Activated CD8-positive, alpha-beta memory T cell treated with anti-CD3 and anti-CD28 coated beads for 36 hours (primary cell): ENCODE measurements at regions not wholly inside any gene's neighbourhood (a gene's known extent, or its start where the extent isn't known, plus 50 kb on each side); places are given as distances from the start of the nearest gene placed in this dataset.

Experiments
- CTCF ChIA-PET: fragments of 350-600 bp; sonication (Branson Sonifier 250); formaldehyde crosslinking; loops from one replicate; lab custom pipeline; 2021; ENCODE audit warnings: antibody characterized with exemption; lab: Charles Lee
- POLR2A ChIA-PET: fragments of 350-600 bp; sonication (Branson Sonifier 250); formaldehyde crosslinking; loops from one replicate; lab custom pipeline; 2021; ENCODE audit warnings: antibody characterized with exemption; lab: Charles Lee

DNA sequence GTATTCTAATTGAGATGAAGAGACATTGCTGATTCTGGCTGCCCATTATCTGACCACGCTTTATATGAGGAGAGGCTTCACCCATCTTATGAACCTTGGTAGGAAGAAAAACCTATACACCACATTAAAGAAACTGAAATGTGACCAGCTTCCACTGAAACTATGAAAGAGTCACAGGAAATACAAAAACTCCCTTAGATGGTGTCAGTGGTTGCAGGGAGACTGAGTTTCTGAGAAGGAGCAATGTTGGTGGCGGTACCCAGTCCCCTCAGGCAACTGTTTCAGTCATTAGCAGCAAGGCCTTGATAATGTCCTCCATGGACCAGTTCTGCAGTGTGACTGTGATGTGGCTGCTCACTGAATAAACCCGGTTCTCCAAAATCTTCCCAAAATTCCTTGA, 110.5 kb upstream of the FTMT start:
- ChIA-PET CTCF (no interaction called here), POLR2A (no interaction called here)

DNA sequence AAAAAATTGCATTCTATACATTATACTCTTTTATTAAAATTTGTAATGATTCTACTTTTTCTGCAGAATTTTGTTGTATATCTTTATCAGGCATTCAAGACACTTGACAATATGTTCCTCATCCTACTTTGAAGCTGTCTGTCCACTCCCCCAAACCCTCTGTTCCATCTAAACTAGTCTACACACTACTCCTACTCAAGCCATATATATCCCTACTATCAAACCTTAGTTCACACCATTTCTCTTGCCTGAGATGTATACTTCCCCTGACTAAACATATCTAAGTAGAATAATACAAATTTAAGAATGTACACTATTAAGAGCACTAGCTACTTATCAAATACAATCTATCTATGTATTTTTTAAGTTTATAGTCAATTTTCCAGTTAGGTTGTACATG, 107.1 kb upstream of the FTMT start:
- ChIA-PET CTCF (no interaction called here), POLR2A (no interaction called here)

DNA sequence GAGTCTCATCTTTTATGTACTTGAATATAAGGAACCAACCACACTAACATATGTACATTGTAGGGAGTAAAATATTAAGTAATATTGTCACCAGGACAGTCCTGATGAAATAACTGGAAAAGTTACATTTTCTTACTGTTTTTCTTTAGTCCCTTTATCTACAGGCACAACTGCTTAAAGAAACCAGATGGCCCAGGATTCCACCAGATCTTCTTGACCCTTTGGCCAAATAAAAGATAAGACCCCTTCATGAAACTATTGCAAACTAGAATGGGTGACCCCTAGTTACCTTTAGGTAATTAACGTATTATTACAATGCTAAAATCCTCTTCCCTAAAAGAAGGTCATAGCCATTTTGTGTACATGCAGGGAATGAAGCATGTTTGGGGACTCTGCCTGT, 106.3 kb upstream of the FTMT start:
- ChIA-PET POLR2A (no interaction called here), CTCF (no interaction called here)

DNA sequence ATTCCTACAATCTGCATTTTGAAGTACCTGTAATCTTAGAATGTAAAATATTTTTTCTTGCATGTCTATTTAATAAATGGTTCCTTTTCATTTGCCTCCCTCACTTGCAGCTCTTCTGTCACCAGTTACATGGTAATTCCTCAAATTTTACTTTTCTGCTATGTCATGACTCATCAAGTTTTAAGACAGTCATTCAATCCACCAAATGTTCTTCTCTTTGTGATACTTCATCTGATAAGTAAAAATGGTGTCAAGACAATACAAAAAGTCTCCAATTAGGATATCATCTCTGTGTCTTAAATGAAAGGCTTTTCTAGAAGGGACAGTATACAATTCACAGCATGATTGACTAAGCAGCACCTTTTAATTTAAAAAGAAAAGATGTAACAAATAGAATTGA, 104.9 kb upstream of the FTMT start:
- ChIA-PET CTCF (no interaction called here), POLR2A (no interaction called here)

DNA sequence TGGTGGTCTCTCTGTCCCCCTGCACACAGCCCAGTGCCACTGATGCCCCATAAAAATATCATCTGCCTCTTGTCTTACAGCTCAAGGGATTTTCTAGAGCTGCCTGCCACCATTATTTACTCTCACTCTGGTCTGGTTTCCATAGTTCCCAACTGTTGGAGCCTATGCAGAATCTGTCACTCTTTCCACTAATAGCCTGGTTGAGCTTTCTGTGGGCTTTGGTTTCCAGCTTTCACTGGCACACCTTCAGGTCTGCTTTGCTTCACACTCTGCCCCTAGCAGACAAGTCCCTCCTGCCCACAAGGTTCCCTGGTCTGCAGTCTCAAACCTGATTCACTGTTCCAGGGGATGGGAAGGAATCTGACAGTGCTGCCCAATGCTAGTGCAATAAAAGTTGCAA, 103.0 kb upstream of the FTMT start:
- ChIA-PET CTCF (no interaction called here), POLR2A (no interaction called here)

DNA sequence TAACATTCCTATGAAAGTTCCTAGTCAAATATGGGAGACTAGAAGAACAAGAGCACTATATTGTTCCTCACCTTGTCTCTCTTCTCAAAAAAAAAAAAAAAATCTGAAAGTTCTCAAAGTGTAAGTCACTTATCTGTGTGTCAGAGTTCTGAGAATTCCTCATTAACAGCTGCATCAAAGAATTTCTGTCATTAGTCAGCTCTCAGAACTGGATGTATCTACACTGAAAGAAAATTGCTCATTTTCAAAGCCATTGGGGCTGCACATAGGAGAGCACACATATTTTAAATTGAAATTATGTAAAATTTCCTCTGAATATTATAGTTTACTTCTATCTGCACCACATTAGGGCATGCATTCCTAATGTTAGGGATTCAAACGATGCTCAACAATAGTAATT, 99.5 kb upstream of the FTMT start:
- POLR2A ChIA-PET, result no interaction called here
- CTCF ChIA-PET, result no interaction called here

DNA sequence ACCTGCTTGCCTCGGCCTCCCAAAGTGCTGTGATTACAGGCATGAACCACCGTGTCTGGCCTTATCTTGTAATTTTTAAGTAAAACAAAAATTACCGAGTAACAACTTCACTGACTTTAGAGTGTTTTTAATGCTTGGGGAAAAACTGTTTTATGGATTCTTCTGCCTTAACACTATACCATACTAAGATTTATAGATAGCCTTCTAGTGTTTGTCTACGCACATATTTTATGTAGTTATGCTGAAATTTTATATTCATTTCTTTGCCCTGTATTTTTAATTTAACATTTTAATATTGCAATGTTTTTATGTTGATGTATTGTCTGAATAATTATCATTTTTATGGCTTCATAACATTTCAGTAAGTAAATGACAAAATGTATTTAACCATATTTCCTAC, 96.4 kb upstream of the FTMT start:
- POLR2A ChIA-PET, result no interaction called here
- CTCF ChIA-PET, result no interaction called here

DNA sequence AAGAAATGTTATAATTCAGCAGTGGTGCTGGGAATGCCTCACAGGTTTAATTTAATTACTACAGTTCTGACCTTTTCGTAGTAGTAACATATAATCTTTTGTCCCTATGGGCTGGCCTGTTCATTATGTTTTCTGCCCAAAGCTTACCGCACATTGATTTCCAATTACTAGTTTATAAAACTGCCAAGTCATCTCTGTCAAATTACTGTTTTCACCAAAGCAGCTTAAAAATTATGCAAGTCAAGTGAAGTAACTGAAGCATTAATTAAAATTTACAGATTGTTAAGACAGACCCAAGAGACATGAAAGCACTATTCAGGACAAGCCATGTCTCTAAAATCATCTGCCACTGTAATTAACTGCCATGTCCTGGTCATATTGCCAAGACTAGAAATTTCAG, 93.9 kb upstream of the FTMT start:
- ChIA-PET CTCF (no interaction called here), POLR2A (no interaction called here)

DNA sequence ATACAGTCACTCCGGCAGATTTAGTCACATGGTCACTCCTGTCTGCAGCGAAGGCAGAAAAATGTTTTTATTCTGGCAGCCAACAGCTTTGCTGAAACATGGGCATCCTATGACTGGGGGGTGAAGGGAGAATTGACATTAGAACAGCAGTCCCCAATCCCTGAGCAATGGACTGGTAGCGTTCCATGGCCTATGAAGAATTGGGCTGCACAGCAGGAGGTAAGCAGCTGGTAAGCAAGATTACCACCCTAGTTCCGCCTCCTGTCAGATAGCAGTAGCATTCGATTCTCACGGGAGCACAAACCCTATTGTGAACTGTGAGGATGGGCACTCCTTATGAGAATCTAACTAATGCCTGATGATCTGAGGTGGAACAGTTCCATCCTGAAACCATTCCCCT, 93.1 kb upstream of the FTMT start:
- POLR2A ChIA-PET, result no interaction called here
- CTCF ChIA-PET, result no interaction called here

DNA sequence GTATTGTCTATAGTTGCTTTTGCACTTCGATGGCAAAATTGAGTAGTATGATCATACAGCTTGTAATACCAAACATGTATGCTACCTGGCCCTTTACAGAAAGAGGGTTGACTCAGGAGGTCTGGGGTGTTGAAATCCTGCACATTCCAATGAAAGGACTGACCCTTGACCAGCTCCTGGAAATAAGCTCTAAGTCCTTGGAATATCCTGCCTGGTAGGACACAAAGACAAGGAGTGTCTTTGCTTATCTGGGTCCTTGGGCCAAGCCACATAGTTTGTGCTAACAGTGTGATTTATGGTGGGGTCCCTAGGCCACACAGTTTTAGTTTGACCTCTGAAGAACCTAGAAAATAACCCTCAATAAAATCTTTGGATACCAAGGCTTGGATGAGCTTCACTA, 89.3 kb upstream of the FTMT start:
- ChIA-PET POLR2A (no interaction called here), CTCF (no interaction called here)

DNA sequence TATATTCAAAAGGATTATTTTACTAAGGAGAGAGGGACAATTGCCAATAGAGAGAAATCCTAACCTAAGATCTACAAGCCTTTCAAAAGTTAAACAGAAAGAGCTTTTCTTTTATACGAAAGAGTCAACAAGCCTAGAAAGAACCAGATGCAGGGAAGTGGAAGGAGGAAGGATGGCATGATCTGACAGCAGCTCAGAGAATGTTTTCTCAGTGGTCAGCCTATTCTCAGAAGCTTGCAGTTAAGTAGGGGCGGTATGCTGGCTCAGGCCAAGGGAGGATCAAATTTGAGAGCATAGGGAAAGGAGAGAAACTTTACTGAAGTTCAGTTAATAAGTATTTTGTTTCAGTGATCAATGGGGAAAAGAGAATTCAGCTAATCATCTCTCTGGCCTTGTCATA, 88.0 kb upstream of the FTMT start:
- POLR2A ChIA-PET, result no interaction called here
- CTCF ChIA-PET, result no interaction called here

DNA sequence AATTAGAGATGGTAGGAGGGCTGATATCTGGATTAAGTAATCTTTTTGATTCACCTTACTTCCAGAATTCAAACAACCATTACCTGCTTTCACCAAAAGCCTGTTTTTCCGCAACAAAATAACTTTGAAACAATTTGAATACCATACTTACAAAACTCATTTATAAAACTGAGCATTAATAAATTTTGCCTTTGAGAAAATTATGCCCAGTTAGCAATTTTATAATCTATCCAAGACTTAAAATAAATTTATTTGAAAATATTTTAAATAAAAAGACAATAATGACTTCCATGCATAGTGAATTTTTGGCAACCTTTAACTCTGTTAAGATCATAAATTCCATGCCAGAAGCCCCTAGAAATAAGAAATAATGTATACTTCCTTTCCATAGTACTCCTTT, 71.3 kb upstream of the FTMT start:
- CTCF ChIA-PET, result no interaction called here

DNA sequence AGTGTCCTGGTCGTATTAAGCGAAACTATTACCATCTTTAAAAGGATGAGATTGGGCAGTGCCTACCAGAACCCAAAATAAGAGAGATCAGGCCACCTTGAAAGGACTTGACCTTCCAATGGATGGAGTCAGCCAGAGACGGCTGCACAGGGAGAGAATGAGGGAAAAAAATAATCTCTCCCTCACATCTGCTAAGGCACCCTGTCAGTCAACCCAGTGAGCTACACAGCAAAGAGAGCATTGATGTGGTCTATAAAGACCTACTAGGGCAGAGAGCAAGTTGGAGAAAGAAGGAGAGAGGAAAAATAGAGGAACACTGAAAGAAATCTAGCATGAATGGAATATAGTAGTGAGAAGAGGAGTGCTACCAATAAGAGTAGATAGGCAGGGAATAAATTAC, 68.0 kb upstream of the FTMT start:
- POLR2A ChIA-PET, result no interaction called here
- CTCF ChIA-PET, result no interaction called here

More for the DNA sequence above, 71.3 kb upstream of the FTMT start:
- POLR2A ChIA-PET, result no interaction called here

DNA sequence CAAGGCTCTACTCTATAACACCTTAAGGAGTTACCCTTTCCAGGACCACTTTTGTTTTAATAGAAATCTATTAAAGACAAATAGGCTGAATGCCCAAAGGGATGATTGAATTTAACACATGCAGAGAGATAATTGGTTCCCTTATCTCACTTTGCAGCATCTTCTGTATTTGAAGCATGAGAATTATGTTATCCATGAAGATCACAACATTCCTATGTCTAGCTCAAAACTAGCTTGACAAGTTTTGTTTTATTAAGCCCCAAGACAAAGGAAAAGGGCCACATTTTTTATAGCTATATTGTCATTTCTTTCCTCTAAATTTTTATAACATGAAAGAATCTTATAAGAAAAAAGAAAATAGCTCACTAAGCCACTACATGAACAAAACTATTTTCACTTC, 57.9 kb upstream of the FTMT start:
- ChIA-PET CTCF (no interaction called here), POLR2A (no interaction called here)

DNA sequence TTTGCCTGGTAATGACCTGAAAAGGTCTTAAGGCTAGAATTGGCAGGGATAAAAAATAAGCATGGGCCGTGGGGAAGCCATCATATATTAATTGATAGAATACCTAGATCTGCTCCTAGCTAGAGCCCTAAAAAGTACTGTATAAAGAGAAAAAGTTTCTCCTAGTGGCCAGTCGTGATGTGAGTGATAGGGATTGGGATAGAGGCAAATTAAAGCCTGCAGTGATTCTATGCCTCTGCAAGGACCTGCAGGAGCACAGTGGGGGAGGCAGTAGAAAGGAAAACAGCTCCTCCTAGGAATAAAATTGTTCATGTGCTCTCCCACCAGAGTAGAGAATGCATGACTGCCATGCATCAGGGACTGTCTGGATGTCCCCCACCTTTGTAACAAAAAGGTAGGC, 56.2 kb upstream of the FTMT start:
- ChIA-PET POLR2A (no interaction called here), CTCF (no interaction called here)

DNA sequence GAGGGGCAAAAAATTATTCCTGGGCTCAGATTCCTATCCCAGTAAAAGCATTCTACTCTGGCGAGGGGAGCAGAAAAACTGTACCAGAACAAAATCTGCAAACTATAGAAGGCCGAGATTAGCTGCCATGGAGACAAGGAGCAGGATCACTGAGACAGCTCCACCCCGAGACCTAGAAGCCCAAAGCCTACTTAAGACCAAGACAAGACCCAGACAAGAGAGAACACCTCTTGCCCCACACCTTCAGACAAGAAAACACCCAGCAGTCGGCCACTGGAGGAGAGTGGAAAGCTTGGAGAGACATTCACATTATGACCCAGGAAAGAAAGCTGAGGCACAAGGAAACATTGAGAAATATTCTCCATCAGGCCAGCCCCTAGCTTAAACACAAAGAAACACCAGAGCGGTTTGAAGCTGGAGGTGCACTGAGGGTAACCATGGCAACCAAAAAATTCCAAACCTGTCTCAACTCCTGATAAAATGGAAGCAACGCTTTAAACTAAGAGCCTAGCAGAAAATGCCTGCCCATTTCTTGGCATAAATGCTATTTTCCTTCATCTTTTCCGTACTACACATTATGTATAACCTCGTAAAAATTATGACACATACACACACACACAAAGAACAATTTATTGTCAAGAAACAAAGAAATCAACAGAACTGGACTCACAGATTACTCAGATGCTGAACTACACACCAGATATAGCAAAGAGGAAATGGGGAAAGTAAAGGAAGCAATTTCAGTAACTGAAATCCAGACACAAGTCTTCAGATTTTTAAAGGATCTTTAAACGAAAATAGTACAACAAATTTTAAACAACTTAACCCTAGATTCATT, 53.8 kb upstream of the FTMT start:
- ChIA-PET CTCF (no interaction called here), POLR2A (no interaction called here)
